ENCODE measurements at regions not wholly inside any gene's neighbourhood (a gene's known extent, or its start where the extent isn't known, plus 50 kb on each side); places are given as distances from the start of the nearest gene placed in this dataset.
A peak's percentile ranks its signal among the peaks of the same experiment; 100 is the strongest.
"Not testable (repeated sequence)": the region's sequence is repeated elsewhere in the genome, so short reads cannot be mapped to it uniquely, and the experiment has no call there.

DNA sequence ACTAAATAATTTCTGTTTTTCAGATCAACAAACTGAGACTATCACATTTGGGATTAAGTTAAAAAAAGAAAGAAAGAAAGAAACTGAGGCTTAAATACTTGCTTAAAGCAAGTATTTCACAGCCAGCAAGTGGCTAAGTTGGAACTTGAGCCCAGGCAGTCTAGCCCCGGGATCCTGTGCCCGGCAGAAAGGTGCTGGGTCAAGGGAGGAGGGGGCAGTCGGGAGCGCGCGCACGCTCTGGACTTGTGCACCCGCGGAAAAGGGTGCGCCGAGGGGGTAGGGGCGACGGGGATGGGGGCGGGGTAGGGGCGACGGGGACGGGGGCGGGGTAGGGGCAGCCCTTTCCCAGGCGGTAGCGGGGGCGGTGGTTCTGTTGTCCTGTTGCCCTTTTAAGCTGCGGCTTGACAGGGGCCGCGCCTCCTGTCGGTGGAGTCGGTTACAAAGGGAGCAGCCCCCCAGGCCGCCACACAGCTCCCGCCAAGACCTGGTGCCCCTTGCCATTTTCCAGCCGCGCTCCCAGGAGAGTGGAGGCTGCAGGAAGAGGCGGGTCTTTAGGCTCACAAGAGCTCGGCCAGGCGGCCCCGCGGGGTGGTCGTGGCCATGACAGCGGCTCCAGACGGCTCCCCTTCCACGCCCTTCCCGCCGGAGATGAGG, 60.6 kb downstream of the GOLGA8T start:
- not testable (repeated sequence) for DNase-seq (ENCODE audit: low read depth)

DNA sequence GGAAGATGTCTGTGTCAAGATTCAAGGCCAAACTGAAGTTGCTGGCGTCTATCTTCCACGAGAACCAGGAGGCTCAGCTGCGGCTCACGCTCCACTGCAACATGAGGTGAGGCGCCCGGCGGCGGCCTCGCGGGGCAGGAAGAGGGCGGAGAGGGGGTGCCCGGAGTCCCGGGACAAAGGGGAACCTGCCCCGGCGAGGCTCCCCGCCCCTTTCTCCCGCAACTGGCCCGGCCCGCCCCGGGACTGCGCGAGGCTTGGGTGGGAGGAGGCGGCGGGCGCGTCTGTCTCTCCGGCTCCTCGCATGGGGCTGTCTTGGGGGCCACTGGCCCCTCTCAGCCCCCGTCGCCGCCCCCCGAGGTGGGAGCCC, 61.1 kb downstream of the GOLGA8T start:
- peak; percentile 6 for DNase-seq (ENCODE audit: low read depth)

DNA sequence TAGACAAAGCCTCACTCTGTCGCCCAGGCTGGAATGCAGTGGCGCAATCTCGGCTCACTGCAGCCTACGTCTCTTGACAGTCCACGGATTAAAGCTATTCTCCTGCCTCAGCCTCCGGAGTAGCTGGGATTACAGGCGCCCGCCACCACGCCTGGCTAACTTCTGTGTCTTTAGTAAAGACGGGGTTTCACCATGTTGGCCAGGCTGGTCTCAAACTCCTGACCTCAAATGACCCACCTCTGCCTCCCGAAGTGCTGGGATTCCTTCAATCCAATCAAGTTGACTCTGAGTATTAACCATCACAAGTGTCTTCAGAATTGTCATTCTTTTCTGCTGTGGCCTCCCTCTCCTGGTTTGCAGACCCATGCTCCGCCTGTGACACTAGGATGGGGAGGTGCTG, 61.9 kb downstream of the GOLGA8T start:
- not testable (repeated sequence) for DNase-seq (ENCODE audit: low read depth)

DNA sequence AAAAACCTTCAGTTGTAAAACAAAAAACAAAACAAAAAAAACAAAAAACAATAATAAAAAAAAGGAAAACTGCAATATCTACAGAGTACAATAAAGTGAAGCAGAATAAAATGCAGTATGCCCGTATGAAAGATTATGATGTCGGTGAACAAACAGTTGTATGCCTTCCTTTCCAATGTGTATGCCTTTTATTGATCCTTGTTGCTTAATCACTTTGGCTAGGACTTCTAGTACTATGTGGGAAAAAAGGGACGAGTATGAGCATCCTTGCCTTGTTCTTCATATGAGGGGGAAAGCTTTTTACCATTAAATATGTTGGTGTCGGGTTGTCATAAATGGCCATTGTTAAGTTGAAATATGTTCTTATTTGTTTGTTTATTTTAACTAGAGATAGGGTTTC, 66.7 kb downstream of the GOLGA8T start:
- not testable (repeated sequence) for DNase-seq (ENCODE audit: low read depth)

DNA sequence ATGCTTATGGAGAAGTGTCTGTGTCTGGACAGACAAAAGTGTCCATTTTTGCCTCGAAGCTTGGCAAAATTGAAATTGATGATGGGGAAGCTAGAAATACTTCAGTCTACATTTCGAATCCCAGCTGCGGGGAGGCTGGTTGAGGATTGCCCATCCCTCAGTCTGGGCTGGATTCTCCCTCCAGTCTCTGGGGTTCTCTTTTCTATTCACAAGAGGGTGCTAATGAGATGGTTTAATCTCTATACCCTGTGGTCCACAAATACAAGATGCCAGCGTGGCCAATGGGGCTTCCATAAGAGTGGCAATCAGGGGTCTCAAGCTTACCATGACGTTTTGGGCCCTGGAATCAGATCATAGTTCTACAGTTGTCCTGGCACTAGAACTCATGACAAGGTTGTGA, 78.9 kb downstream of the GOLGA8T start:
- DNase-seq (ENCODE audit: low read depth) = not testable (repeated sequence)

DNA sequence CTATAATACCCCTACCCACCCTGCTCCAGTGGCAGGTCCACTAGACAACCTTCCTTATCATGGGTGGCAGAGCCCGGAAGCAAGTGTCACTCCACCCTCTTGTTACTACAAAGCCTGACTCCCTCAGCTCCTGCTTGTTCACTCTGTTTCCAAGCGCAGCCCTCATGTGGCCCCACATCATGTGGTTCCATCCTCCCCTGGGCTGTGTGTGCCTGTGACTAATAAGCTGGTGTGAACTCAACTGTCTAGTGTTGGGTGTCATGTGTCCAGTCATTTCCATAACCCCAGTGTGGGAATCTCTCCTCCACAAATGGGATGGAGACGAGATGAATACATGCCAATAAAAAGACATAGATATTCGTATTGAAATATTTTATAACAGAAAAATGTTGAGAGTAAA, 87.0 kb downstream of the GOLGA8T start:
- DNase-seq (ENCODE audit: low read depth) = not testable (repeated sequence)

DNA sequence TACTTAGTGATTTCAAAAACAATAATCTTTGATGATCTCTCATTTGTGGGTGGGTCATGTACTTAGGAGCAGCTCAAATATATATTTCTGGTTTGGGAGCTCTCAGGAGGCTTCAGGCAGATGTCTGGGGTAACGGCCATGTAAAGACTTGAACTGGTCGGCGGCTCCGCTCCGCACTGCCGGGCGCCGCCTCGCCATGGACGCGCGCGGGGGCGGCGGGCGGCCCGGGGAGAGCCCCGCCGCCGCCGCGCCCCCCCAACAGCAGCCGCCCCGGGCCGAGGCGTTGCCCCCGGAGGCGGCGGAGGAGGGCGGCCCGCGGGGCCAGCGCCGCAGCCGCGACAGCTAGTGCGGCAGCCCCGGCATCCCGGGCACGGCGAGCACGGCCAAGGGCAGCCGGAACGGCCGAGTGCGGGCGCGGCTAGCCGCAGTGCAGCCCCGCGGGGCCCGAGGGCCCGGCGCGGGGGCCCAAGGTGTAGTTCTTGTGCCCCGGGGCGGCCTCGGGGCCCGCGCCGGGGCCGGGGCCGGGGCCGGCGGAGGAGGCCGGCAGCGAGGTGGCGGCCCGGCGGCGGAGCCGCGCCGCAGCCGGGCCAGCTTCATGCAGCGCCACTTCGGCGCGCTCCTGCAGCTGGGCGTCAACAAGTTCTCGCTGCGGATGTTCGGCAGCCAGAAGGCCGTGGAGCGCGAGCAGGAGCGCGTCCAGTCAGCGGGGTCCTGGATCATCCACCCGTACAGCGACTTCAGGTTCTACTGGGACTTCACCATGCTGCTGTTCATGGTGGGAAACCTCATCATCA, 88.1 kb downstream of the GOLGA8T start:
- DNase-seq (ENCODE audit: low read depth) = not testable (repeated sequence)

DNA sequence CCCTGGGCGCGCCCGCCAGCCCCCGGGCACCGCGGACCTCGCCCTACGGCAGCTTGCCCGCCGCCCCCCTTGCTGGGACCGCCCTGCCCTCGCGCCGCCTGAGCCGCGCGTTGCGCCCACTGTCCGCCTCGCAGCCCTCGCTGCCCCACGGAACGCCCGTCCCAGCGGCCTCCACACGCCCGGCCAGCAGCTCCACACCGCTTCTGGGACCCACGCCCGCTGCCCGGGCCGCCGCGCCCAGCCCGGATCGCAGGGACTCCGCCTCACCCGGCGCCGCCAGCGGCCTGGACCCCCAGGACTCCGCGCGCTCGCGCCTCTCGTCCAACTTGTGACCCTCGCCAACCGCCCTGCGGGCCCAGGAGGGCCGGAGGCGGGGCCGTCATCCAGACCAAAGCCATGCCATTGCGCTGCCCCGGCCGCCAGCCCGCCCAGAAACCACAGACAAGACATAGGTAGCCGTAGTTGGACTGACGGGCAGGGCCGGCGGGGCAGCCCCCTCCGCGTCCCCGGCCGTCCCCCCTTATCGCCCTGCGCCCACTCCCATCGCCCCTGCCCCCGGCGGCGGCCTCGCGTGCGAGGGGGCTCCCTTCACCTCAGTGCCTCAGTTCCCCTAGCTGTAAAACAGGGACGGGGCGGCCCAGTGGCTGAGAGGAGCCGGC, 90.5 kb downstream of the GOLGA8T start:
- DNase-seq (ENCODE audit: low read depth) = not testable (repeated sequence)

DNA sequence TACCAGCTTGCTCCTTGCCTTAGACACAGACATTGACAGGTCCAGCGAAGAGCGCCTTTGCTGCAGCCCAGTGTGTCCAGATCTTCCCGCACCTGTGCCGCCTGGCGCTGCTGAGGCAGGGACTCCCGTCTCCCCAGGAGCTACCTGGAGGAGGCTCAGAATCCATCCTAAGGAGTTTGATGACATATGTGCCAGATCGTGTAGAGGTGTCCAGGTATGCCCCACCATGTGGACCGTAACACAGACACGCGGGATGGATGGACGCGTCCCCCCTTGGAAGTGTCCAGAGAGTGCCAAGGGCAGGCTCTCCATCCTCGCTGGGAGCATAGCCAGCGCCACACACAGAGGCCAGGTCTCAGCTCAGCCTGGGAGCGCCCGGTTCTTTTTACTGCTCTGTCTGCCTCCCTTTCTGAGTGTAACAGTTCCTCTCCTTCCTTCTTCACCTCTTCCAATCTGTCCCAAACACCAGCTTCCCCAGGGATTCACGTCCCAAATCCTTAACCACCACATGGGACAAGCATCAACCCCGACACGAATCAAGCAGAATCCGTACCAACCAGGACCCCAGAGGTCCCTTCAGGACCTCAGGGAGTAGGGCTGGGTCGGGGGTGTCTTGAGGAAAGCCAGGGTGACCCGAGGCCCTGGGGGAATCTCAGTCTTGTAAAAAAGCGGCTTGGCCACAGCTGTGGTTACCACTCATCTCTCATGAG, 126.7 kb downstream of the GOLGA8T start:
- DNase-seq (ENCODE audit: low read depth) = not testable (repeated sequence)

DNA sequence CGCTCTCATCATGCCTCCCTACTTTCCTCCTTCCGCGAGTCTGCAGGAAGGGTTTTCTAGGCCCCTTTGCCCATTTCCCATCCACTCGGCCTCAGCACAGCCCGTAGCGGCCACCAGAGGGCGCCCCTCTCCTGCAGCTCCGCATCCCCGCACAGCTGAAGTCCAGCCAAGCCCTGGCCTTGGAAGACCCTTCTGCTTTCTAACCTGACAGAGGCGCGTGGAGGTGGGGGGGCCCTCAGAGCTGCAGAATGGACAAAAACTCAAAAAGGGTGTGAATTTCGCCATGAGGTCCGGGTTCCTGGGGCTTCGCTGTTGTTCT, 127.2 kb downstream of the GOLGA8T start:
- not testable (repeated sequence) for DNase-seq (ENCODE audit: low read depth)

DNA sequence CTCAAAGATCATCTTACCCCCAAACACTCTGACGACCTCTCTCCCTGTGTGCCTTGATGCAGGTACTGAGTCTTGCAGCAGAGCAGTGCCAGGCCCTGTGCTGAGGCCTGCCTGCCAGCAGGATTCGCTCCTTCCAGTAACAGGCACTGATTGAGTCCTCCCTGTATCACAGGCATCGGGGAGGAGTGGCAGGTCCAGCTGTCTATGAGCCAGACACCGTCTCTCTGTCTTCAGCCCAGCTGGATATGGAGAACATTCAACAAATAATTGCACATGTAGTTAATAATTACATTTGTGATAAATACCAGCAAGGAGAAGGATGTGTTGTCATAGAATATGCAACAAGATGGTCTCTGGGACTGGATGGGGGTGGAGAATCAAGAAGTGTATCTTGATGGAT, 129.1 kb downstream of the GOLGA8T start:
- not testable (repeated sequence) for DNase-seq (ENCODE audit: low read depth)

DNA sequence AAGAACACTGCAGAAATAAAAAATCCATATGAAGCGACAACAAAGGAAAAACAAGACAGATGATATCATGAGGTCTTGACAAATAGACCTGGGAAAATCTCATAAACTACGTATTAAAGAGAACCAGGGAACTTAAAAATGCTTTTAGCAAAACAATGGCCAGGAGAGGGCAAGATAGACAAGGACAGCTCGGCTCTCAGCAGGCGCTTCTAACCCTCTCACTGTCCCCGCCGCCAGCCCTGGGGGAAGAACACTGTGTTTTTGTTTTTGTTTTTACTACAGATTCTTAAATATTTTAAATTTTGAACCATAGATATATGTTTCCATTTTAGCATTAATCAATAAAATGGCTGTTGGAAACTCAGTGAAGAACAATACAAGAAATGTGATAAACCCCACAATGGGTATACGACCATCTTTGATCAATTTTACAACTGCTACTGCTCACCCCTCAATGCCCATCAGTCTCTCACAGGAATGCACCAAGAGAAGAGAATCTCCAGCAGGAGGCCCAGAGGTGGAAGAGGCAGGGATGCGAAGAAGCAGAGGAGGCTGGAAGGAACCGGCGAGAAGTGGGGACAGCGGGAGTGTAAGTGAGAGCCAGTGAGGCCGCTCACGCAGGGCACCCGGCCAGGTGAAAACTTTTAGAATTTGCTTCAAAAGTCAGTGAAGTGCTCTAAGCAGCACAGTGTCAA, 98.0 kb downstream of the CHRFAM7A start:
- not testable (repeated sequence) for DNase-seq (ENCODE audit: low read depth)

DNA sequence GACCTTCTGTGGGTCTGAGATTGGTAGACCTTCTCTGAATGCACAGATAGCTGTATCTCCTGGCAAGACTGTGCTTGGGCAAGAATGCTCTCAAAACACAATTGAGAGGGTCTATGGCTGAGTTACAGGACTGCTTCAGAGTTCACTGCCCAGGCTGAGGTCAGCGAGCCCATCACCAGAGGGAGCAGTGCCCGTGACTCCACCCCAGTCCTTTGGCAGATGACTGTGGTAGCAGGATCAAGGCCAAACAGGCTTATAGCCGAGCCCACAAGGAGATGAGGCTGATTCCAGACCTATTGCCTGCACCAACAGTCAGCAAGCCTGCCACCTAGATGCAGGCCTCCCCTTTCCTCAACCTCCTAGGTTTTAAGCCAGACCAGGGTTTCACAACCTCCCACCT, 89.4 kb downstream of the CHRFAM7A start:
- not testable (repeated sequence) for DNase-seq (ENCODE audit: low read depth)
